ENCODE measurements at regions not wholly inside any gene's neighbourhood (a gene's known extent, or its start where the extent isn't known, plus 50 kb on each side); places are given as distances from the start of the nearest gene placed in this dataset.

DNA sequence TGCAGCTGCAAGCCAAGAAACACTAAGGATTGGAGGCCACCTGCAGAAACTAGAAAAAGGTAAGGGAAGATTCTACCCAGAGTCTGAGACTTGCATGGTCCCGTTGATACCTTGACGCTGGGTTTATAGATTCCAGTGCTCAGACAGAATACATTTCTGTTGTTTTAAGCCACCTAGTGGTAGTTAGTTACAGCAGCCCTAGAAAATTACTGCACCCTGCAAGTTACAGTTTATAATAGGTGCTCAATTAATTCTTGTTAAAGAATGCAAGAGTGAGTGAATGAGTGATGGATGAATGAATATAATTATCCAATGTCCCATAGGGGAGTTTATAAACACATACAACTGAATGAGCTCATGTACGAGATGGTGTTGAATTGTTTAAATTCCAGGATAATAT, 453.1 kb upstream of the SLC35B3 start:
- ATAC-seq (no peak), DNase-seq (no peak)
- Histone ChIP-seq H3K36me3 (ENCODE audit: control insufficient read depth, insufficient read depth, low read length) (no peaks in the 10 kb centered on the region), H3K27ac (ENCODE audit: low read length) (no peak overlapping the region), H3K4me1 (ENCODE audit: control insufficient read depth, insufficient read depth, low read length) (no peaks in the 10 kb centered on the region), H3K4me3 (ENCODE audit: low read length) (no peak overlapping the region), H3K9me3 (ENCODE audit: control insufficient read depth, insufficient read depth, low read length) (no peaks in the 10 kb centered on the region), H3K27me3 (ENCODE audit: control insufficient read depth, insufficient read depth, low read length) (no peaks in the 10 kb centered on the region)
- H3K4me1 Mint-ChIP-seq, result no peaks in the 10 kb centered on the region
- 75% methylated on average over 3 of the region's 3 CpGs for WGBS (ENCODE audit: insufficient coverage)
- intact Hi-C loops (cut with micrococcal nuclease), result no loop called here
- no peaks in the 10 kb centered on the region for H3K27me3 Mint-ChIP-seq (ENCODE audit: low read depth in 2 of 2)
- TF ChIP-seq CTCF (IDR thresholded peaks at IDR 0.05), result no peak
- H3K9me3 Mint-ChIP-seq, result peaks cover 2 to 5% of the 10 kb centered on the region in 2 donors
- H3K36me3 Mint-ChIP-seq, result no peaks in the 10 kb centered on the region
- H3K4me3 Mint-ChIP-seq, result no peak overlapping the region
- no peak overlapping the region for H3K27ac Mint-ChIP-seq

- ATAC-seq, result no peak
- Histone ChIP-seq H3K27ac (ENCODE audit: low read length) (no peak overlapping the region), H3K36me3 (ENCODE audit: control insufficient read depth, insufficient read depth, low read length) (no peaks in the 10 kb centered on the region), H3K9me3 (ENCODE audit: control insufficient read depth, insufficient read depth, low read length) (no peaks in the 10 kb centered on the region), H3K27me3 (ENCODE audit: control insufficient read depth, insufficient read depth, low read length) (no peaks in the 10 kb centered on the region), H3K4me3 (ENCODE audit: low read length) (no peak overlapping the region), H3K4me1 (ENCODE audit: control insufficient read depth, insufficient read depth, low read length) (no peaks in the 10 kb centered on the region)
- DNase-seq, result no peak
- no peaks in the 10 kb centered on the region for H3K27me3 Mint-ChIP-seq (ENCODE audit: low read depth in 2 of 2)
- H3K9me3 Mint-ChIP-seq, result peaks cover 0 to 3% of the 10 kb centered on the region in 2 donors
- intact Hi-C loops (cut with micrococcal nuclease), result no loop called here
- H3K36me3 Mint-ChIP-seq, result no peaks in the 10 kb centered on the region
- no peak overlapping the region for H3K27ac Mint-ChIP-seq
- no peak for TF ChIP-seq CTCF (IDR thresholded peaks at IDR 0.05)
- H3K4me1 Mint-ChIP-seq, result no peaks in the 10 kb centered on the region
- WGBS (ENCODE audit: insufficient coverage), result 0% methylated on average over 1 of the region's 1 CpG
- no peak overlapping the region for H3K4me3 Mint-ChIP-seq
Observed at GRCh38 chr6:8881663-8882062, 446.3 kb upstream of the SLC35B3 start.

DNA sequence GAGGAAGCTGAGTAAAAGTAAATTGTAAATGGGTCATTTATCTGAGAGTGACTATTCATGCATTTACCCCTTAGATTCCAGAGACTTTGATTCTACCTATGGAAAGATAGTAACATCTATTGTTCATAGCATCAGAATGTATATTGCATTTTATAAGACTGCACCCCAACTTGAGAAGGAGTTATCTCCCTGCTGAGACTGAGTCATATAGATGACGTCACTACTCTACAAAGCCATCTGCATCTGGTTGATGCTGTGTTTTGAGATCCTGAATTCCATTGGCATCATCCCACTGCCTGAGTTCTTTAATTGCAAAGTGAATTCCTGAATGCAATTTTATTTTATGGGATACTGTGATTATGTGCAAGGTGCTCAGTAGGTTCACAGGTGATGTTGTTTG, 444.0 kb upstream of the SLC35B3 start:
- H3K4me3 Mint-ChIP-seq, result no peak overlapping the region
- 100% methylated on average over 1 of the region's 1 CpG for WGBS (ENCODE audit: insufficient coverage)
- no peaks in the 10 kb centered on the region for H3K4me1 ChIP-seq (ENCODE audit: control insufficient read depth, insufficient read depth, low read length)
- DNase-seq (no peak), ATAC-seq (no peak)
- H3K27ac Mint-ChIP-seq, result no peak overlapping the region
- no peaks in the 10 kb centered on the region for H3K27me3 Mint-ChIP-seq (ENCODE audit: low read depth in 2 of 2)
- H3K9me3 ChIP-seq (ENCODE audit: control insufficient read depth, insufficient read depth, low read length), result no peaks in the 10 kb centered on the region
- no peaks in the 10 kb centered on the region for H3K27me3 ChIP-seq (ENCODE audit: control insufficient read depth, insufficient read depth, low read length)
- intact Hi-C loops (cut with micrococcal nuclease), result no loop called here
- H3K9me3 Mint-ChIP-seq, result peaks cover 0 to 5% of the 10 kb centered on the region in 2 donors
- TF ChIP-seq CTCF (IDR thresholded peaks at IDR 0.05), result no peak
- H3K4me3 ChIP-seq (ENCODE audit: low read length), result no peak overlapping the region
- no peaks in the 10 kb centered on the region for H3K4me1 Mint-ChIP-seq
- no peaks in the 10 kb centered on the region for H3K36me3 ChIP-seq (ENCODE audit: control insufficient read depth, insufficient read depth, low read length)
- H3K36me3 Mint-ChIP-seq, result no peaks in the 10 kb centered on the region
- no peak overlapping the region for H3K27ac ChIP-seq (ENCODE audit: low read length)

DNA sequence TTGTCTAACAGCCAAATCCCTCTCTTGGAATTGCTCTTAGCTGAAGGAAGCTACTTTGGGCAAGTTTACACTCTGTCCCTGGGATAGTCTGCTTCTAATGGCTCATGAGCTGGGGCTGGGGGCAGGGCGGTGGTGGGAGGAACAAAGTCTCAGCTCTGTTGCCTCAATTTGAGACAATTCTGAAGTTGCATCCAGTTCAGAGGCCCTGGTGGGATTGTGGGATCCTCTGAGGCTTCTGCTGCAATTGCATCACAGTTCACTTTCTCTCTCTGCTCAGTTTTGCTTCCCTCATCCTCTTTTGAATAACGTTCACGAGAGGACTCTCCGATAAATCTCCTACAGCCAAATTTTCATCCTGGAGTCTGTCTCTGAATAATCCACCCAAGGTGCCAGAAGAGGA, 440.6 kb upstream of the SLC35B3 start:
- H3K9me3 Mint-ChIP-seq, result peaks cover 0 to 2% of the 10 kb centered on the region in 2 donors
- no peaks in the 10 kb centered on the region for H3K36me3 Mint-ChIP-seq
- ATAC-seq (no peak), DNase-seq (no peak)
- no peak overlapping the region for H3K4me3 Mint-ChIP-seq
- H3K4me3 ChIP-seq (ENCODE audit: low read length), result no peak overlapping the region
- H3K4me1 ChIP-seq (ENCODE audit: control insufficient read depth, insufficient read depth, low read length), result no peaks in the 10 kb centered on the region
- H3K27ac ChIP-seq (ENCODE audit: low read length), result no peak overlapping the region
- H3K27ac Mint-ChIP-seq, result no peak overlapping the region
- no peaks in the 10 kb centered on the region for H3K36me3 ChIP-seq (ENCODE audit: control insufficient read depth, insufficient read depth, low read length)
- no peaks in the 10 kb centered on the region for H3K4me1 Mint-ChIP-seq
- no peaks in the 10 kb centered on the region for H3K27me3 ChIP-seq (ENCODE audit: control insufficient read depth, insufficient read depth, low read length)
- 96% methylated on average over 4 of the region's 4 CpGs for WGBS (ENCODE audit: insufficient coverage)
- no peaks in the 10 kb centered on the region for H3K9me3 ChIP-seq (ENCODE audit: control insufficient read depth, insufficient read depth, low read length)
- H3K27me3 Mint-ChIP-seq (ENCODE audit: low read depth in 2 of 2), result no peaks in the 10 kb centered on the region
- no peak for TF ChIP-seq CTCF (IDR thresholded peaks at IDR 0.05)
- intact Hi-C loops (cut with micrococcal nuclease), result no loop called here

All from natural killer cell (primary cell).